B cell (primary cell): ENCODE measurements at regions not wholly inside any gene's neighbourhood (a gene's known extent, or its start where the extent isn't known, plus 50 kb on each side); places are given as distances from the start of the nearest gene placed in this dataset.

ENCODE experiments used
- ATAC-seq: fragments of 200-7000 bp; cut with Tn5 transposase; one replicate; pipeline ENCODE4 v1.10.0; 2021; ENCODE audit warnings: low read depth, mild to moderate bottlenecking, moderate number of reproducible peaks, moderate library complexity
- CTCF ChIA-PET: fragments of 350-600 bp; sonication (Branson Sonifier 250); formaldehyde crosslinking; loops from one replicate; lab custom pipeline; 2021; ENCODE audit warnings: antibody characterized with exemption, inconsistent platforms; lab: Charles Lee
- POLR2A ChIA-PET: fragments of 350-600 bp; sonication (Branson Sonifier 250); formaldehyde crosslinking; loops from one replicate; lab custom pipeline; 2021; ENCODE audit warnings: antibody characterized with exemption; lab: Charles Lee
- DNase-seq: peaks from one replicate; pipeline ENCODE4 v3.0.0; 2013
- H2AFZ ChIP-seq: 2 replicates; pipeline ENCODE4 v1.6.1; 2012; ENCODE audit warnings: mild to moderate bottlenecking, low read depth, low read length; ENCODE audit not compliant: insufficient read depth, poor library complexity, severe bottlenecking
- H3K27ac ChIP-seq, 2 donors: 1 replicate in 1 of 2; 2 replicates in 1 of 2; pipeline ENCODE4 v1.5.1; 2012 to 2013; ENCODE audit warnings: low read length in 2 of 2, mild to moderate bottlenecking in 2 of 2, moderate library complexity in 1 of 2
- H3K27me3 ChIP-seq, 4 experiments: fragments of 200-600 bp in 1 of 4; sonication (generic) in 1 of 4; replicated peaks in 1 of 4; 1 replicate in 2 of 4; 2 replicates in 2 of 4; pipeline versions ENCODE4 v1.6.1 to v1.7.0; 2013 to 2016; ENCODE audit warnings: low read length in 3 of 4, mild to moderate bottlenecking in 2 of 4, mixed read lengths in 1 of 4, moderate library complexity in 1 of 4; ENCODE audit not compliant: insufficient read depth in 4 of 4, control insufficient read depth in 3 of 4; ENCODE audit errors: control extremely low read depth in 1 of 4
- H3K36me3 ChIP-seq, 2 experiments: replicated peaks in 1 of 2; 1 replicate in 1 of 2; 2 replicates in 1 of 2; pipeline versions ENCODE4 v1.6.1 to v1.7.1; 2013; ENCODE audit warnings: low read length in 1 of 2; ENCODE audit not compliant: insufficient read depth in 2 of 2, control insufficient read depth in 1 of 2; ENCODE audit errors: control extremely low read depth in 1 of 2, extremely low read depth in 1 of 2
- H3K4me1 ChIP-seq, 2 donors: fragments of 200-600 bp in 1 of 2; sonication (generic) in 1 of 2; 1 replicate in 1 of 2; 2 replicates in 1 of 2; pipeline versions ENCODE4 v1.5.1 to v1.6.1; 2013 to 2017; ENCODE audit warnings: low read length in 2 of 2; ENCODE audit not compliant: control insufficient read depth in 2 of 2, insufficient read depth in 2 of 2
- H3K4me2 ChIP-seq: replicated peaks from 2 replicates; pipeline ENCODE3; 2012; ENCODE audit warnings: mild to moderate bottlenecking, low read depth, low read length; ENCODE audit not compliant: poor library complexity, severe bottlenecking
- H3K4me3 ChIP-seq, 5 experiments: fragments of 200-600 bp in 1 of 5; sonication (generic) in 1 of 5; 1 replicate in 3 of 5; 2 replicates in 2 of 5; pipeline versions ENCODE4 v1.5.1 to v1.7.0; 2011 to 2016; ENCODE audit warnings: low read length in 4 of 5, mild to moderate bottlenecking in 4 of 5, low read depth in 2 of 5, control low read depth in 1 of 5, moderate library complexity in 1 of 5; ENCODE audit not compliant: insufficient read depth in 1 of 5; ENCODE audit errors: control extremely low read depth in 1 of 5, extremely low read depth in 1 of 5
- H3K79me2 ChIP-seq: fragments of 200-600 bp; sonication (generic); one replicate; pipeline ENCODE4 v1.6.0; 2016; ENCODE audit warnings: low read length; ENCODE audit not compliant: control insufficient read depth, insufficient read depth
- H3K9ac ChIP-seq: fragments of 200-600 bp; sonication (generic); 2 replicates; pipeline ENCODE4 v1.6.1; 2017; ENCODE audit warnings: mild to moderate bottlenecking, low read length, moderate library complexity
- H3K9me3 ChIP-seq, 3 donors: one replicate each; pipeline versions ENCODE4 v1.6.1 to v1.7.1; 2013; ENCODE audit warnings: low read length in 2 of 3; ENCODE audit not compliant: control insufficient read depth in 2 of 3, insufficient read depth in 1 of 3; ENCODE audit errors: control extremely low read depth in 1 of 3
- H4K20me1 ChIP-seq: 2 replicates; pipeline ENCODE4 v1.6.0; 2012; ENCODE audit warnings: mild to moderate bottlenecking, low read length; ENCODE audit not compliant: insufficient read depth, control insufficient read depth, poor library complexity, severe bottlenecking
- H3K27ac Mint-ChIP-seq: one replicate; pipeline ENCODE4 v1.8.0; 2021; ENCODE audit warnings: mixed read lengths
- H3K27me3 Mint-ChIP-seq: one replicate; pipeline ENCODE4 v1.8.0; 2021; ENCODE audit warnings: mixed read lengths
- H3K4me1 Mint-ChIP-seq: one replicate; pipeline ENCODE4 v1.8.0; 2021; ENCODE audit warnings: mixed read lengths
- H3K4me3 Mint-ChIP-seq: one replicate; pipeline ENCODE4 v1.8.0; 2021; ENCODE audit warnings: mixed read lengths
- H3K9me3 Mint-ChIP-seq: one replicate; pipeline ENCODE4 v1.8.0; 2022; ENCODE audit warnings: mixed read lengths; ENCODE audit not compliant: insufficient read depth
- EZH2 ChIP-seq: IDR thresholded peaks from 2 replicates; pipeline ENCODE4 v1.6.1; 2012; ENCODE audit warnings: borderline replicate concordance, low read depth, mild to moderate bottlenecking, moderate library complexity, low read length; ENCODE audit not compliant: insufficient read depth, poor library complexity, severe bottlenecking
- WGBS: methylation state at CpG from one replicate; pipeline ENCODE4 v1.1.5; 2013; ENCODE audit warnings: missing lambda C conversion rate; ENCODE audit not compliant: insufficient coverage; 5-methylcytosine and 5-hydroxymethylcytosine counted together
- intact Hi-C: fragments of 100-400 bp; cut with micrococcal nuclease; formaldehyde crosslinking; loops from one replicate; pipeline ENCODE4 v1.10.0; 2022
- TF ChIP-seq, protein P1 (sequence below): fragments of 200-600 bp; IDR thresholded peaks from one replicate; pipeline ENCODE4 v1.8.0; 2022; ENCODE audit warnings: antibody characterized with exemption, mild to moderate bottlenecking

DNA sequence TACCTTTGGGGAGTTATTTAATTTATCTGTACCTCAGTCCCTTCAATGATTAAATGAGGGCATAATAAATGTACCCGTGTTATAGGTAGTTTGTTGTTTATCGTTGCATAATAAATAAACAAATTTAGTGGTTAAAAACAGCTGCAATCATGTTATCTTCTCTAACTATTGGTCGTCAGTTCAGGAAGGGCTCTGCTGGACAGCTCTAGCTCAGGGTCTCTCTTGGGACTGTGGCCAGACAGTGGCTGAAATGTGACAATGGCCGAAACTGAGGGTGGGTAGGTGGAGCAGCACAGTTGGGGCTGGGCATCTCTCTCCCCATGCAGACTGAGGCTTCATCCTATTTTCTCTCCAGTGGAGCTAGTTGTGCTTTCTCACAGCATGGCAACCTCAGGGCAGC is 632.1 kb upstream of the HS6ST1 start:
- Mint-ChIP-seq H3K27ac (no peak overlapping the region), H3K9me3 (no peaks in the 10 kb centered on the region), H3K4me3 (no peak overlapping the region), H3K27me3 (peaks cover 27% of the 10 kb centered on the region), H3K4me1 (no peaks in the 10 kb centered on the region)
- Histone ChIP-seq H3K4me2 (no peak overlapping the region), H3K9ac (no peak overlapping the region), H3K27me3 (peaks cover 0 to 2% (median 0%) of the 10 kb centered on the region in 4 experiments), H3K4me1 (no peaks in the 10 kb centered on the region), H3K79me2 (no peaks in the 10 kb centered on the region), H3K4me3 (no peak overlapping the region), H3K9me3 (peaks cover 0 to 9% (median 0%) of the 10 kb centered on the region in 3 donors), H4K20me1 (no peaks in the 10 kb centered on the region), H2AFZ (no peak overlapping the region), H3K36me3 (no peaks in the 10 kb centered on the region), H3K27ac (no peak overlapping the region)
- intact Hi-C loops = no loop called here
- WGBS = 67% methylated on average over 2 of the region's 4 CpGs
- CTCF ChIA-PET = no interaction called here
- TF ChIP-seq, protein P1, sequence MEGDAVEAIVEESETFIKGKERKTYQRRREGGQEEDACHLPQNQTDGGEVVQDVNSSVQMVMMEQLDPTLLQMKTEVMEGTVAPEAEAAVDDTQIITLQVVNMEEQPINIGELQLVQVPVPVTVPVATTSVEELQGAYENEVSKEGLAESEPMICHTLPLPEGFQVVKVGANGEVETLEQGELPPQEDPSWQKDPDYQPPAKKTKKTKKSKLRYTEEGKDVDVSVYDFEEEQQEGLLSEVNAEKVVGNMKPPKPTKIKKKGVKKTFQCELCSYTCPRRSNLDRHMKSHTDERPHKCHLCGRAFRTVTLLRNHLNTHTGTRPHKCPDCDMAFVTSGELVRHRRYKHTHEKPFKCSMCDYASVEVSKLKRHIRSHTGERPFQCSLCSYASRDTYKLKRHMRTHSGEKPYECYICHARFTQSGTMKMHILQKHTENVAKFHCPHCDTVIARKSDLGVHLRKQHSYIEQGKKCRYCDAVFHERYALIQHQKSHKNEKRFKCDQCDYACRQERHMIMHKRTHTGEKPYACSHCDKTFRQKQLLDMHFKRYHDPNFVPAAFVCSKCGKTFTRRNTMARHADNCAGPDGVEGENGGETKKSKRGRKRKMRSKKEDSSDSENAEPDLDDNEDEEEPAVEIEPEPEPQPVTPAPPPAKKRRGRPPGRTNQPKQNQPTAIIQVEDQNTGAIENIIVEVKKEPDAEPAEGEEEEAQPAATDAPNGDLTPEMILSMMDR = no peak
- TF ChIP-seq EZH2 = no peak
- DNase-seq (no peak), ATAC-seq (no peak)
- POLR2A ChIA-PET = no interaction called here

DNA sequence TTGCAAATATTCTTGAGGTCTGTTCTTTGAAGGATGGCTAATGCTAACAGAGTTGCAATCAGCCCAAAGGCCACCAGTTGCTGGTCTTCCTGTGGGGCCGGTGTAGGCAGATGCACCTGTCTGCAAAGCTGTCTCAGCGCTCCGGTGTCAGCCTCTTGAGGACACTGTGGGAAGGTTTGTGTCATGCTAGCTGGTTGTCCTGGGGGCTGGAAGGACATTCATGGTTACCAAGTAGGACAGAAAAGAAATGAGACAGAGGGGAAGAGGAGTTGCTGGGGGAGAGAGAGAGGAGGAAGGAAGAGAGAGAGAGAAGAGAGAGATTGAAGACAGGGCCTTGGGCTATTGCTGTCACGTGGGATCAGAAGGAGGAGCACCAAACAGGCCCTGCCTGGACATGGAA is 639.6 kb upstream of the HS6ST1 start:
- DNase-seq (no peak), ATAC-seq (no peak)
- intact Hi-C loops = no loop called here
- Mint-ChIP-seq H3K9me3 (peaks cover 5% of the 10 kb centered on the region), H3K4me1 (no peaks in the 10 kb centered on the region), H3K27me3 (peaks cover 10% of the 10 kb centered on the region), H3K4me3 (no peak overlapping the region), H3K27ac (no peak overlapping the region)
- ChIA-PET CTCF (no interaction called here), POLR2A (no interaction called here)
- 83% methylated on average over 4 of the region's 4 CpGs for WGBS
- Histone ChIP-seq H4K20me1 (no peaks in the 10 kb centered on the region), H3K9me3 (peaks cover 0 to 6% (median 3%) of the 10 kb centered on the region in 3 donors), H3K9ac (no peak overlapping the region), H3K79me2 (no peaks in the 10 kb centered on the region), H3K27me3 (peaks cover 0 to 5% (median 2%) of the 10 kb centered on the region in 4 experiments), H3K27ac (no peak overlapping the region), H2AFZ (no peak overlapping the region), H3K4me1 (no peaks in the 10 kb centered on the region), H3K4me2 (no peak overlapping the region), H3K4me3 (no peak overlapping the region), H3K36me3 (no peaks in the 10 kb centered on the region)
- no peak for TF ChIP-seq EZH2
- TF ChIP-seq, protein P1 = no peak
